Ectodermal cell (in vitro differentiated cells): ENCODE measurements at regions not wholly inside any gene's neighbourhood (a gene's known extent, or its start where the extent isn't known, plus 50 kb on each side); places are given as distances from the start of the nearest gene placed in this dataset.

Source experiments
- H3K27ac ChIP-seq: 2 replicates; pipeline ENCODE4 v1.7.0; 2013; ENCODE audit warnings: mild to moderate bottlenecking, low read depth, low read length; ENCODE audit not compliant: insufficient read depth, poor library complexity, severe bottlenecking
- H3K27me3 ChIP-seq: 2 replicates; pipeline ENCODE4 v1.7.0; 2013; ENCODE audit warnings: mild to moderate bottlenecking, low read length; ENCODE audit not compliant: insufficient read depth, control insufficient read depth, poor library complexity, severe bottlenecking
- H3K36me3 ChIP-seq: one replicate; pipeline ENCODE4 v1.7.0; 2013; ENCODE audit warnings: low read length; ENCODE audit not compliant: control insufficient read depth, insufficient read depth
- H3K4me1 ChIP-seq: one replicate; pipeline ENCODE4 v1.7.0; 2013; ENCODE audit warnings: low read length; ENCODE audit not compliant: control insufficient read depth, insufficient read depth
- H3K4me3 ChIP-seq: 2 replicates; pipeline ENCODE4 v1.7.0; 2013; ENCODE audit warnings: low read depth, low read length, control low read depth; ENCODE audit not compliant: insufficient read depth
- H3K9me3 ChIP-seq: 2 replicates; pipeline ENCODE4 v1.7.0; 2013; ENCODE audit warnings: mild to moderate bottlenecking, low read length, moderate library complexity; ENCODE audit not compliant: control insufficient read depth
- WGBS, 2 experiments: methylation state at CpG; one replicate each; pipeline ENCODE4 v1.1.7; 2013; ENCODE audit warnings: missing lambda C conversion rate in 2 of 2; 5-methylcytosine and 5-hydroxymethylcytosine counted together

- Histone ChIP-seq H3K4me3 (no peak overlapping the region), H3K27me3 (no peaks in the 10 kb centered on the region), H3K36me3 (no peaks in the 10 kb centered on the region), H3K9me3 (no peaks in the 10 kb centered on the region), H3K27ac (no peak overlapping the region), H3K4me1 (no peaks in the 10 kb centered on the region)
These were observed 806.9 kb downstream of the DNAJB9 start for GRCh38 chr7:109376576-109376975.

- WGBS, 2 experiments, result 88 to 95% methylated on average over 2 of the region's 3 CpGs
- no peak overlapping the region for H3K27ac ChIP-seq
- no peak overlapping the region for H3K4me3 ChIP-seq
- H3K36me3 ChIP-seq, result no peaks in the 10 kb centered on the region
- no peaks in the 10 kb centered on the region for H3K4me1 ChIP-seq
- H3K27me3 ChIP-seq, result no peaks in the 10 kb centered on the region
- H3K9me3 ChIP-seq, result no peaks in the 10 kb centered on the region
These were observed 807.6 kb downstream of the DNAJB9 start for GRCh38 chr7:109377076-109377884.

- Histone ChIP-seq H3K4me3 (no peak overlapping the region), H3K27ac (no peak overlapping the region), H3K27me3 (no peaks in the 10 kb centered on the region), H3K4me1 (no peaks in the 10 kb centered on the region), H3K9me3 (no peaks in the 10 kb centered on the region), H3K36me3 (no peaks in the 10 kb centered on the region)
- 96 to 97% methylated on average over 2 of the region's 2 CpGs for WGBS, 2 experiments
These were observed 817.3 kb downstream of the DNAJB9 start for GRCh38 chr7:109386959-109387358.

DNA sequence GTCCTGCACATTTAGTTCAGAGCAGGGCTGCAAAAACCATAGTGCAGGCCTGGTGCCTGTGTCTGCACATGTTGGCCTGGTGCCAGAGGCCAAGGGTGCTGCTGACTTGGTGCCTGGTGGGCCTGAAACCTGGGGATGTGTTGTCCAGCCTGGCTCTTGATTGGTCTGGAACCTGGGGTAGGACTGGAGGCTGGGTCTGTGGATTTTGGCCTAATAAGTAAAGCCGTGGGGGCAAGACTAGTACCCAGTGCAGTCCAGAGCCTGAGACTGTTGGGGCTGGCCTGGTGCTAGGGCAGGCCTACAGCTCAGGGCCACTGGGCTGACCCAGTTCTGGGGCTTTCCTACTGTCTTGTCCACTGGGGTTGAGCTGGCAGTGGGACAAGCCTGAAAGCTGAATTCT, 817.9 kb downstream of the DNAJB9 start:
- 89 to 97% methylated on average over 1 of the region's 1 CpG for WGBS, 2 experiments
- Histone ChIP-seq H3K27me3 (no peaks in the 10 kb centered on the region), H3K4me1 (no peaks in the 10 kb centered on the region), H3K27ac (no peak overlapping the region), H3K4me3 (no peak overlapping the region), H3K36me3 (no peaks in the 10 kb centered on the region), H3K9me3 (no peaks in the 10 kb centered on the region)

- Histone ChIP-seq H3K9me3 (no peaks in the 10 kb centered on the region), H3K36me3 (no peaks in the 10 kb centered on the region), H3K4me1 (no peaks in the 10 kb centered on the region), H3K4me3 (no peak overlapping the region), H3K27me3 (no peaks in the 10 kb centered on the region), H3K27ac (no peak overlapping the region)
- 84 to 92% methylated on average over 2 of the region's 3 CpGs for WGBS, 2 experiments
These were observed 821.6 kb downstream of the DNAJB9 start for GRCh38 chr7:109391240-109391639.

DNA sequence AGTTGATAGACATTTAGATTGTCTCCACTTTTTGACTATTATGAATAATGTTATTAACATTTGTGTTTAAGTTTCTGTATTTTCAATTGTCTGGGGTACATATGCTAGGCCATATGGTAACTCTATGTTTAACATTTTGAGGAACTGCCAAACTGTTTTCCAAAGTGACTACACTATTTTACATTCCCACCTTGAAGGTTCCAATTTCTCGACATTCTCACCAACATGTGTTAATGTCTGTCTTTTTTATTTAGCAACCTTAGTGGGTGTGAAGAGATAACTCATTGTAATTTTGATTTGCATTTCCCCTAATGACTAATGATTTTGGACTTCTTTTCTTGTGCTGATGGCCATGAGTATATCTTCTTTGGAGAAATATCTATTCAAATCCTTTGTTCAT, 832.4 kb downstream of the DNAJB9 start:
- Histone ChIP-seq H3K4me3 (no peak overlapping the region), H3K4me1 (no peaks in the 10 kb centered on the region), H3K27ac (no peak overlapping the region), H3K27me3 (no peaks in the 10 kb centered on the region), H3K9me3 (no peaks in the 10 kb centered on the region), H3K36me3 (no peaks in the 10 kb centered on the region)
- 100% methylated on average over 1 of the region's 1 CpG; no CpG with 5 or more reads in 1 of the 2 experiments for WGBS, 2 experiments

GRCh38 chr7:109407756-109408155, 838.1 kb downstream of the DNAJB9 start:
- no peak overlapping the region for H3K4me3 ChIP-seq
- no peak overlapping the region for H3K27ac ChIP-seq
- 94 to 100% methylated on average over 2 to 3 of the region's 3 CpGs for WGBS, 2 experiments
- H3K4me1 ChIP-seq, result no peaks in the 10 kb centered on the region
- H3K27me3 ChIP-seq, result no peaks in the 10 kb centered on the region
- H3K9me3 ChIP-seq, result no peaks in the 10 kb centered on the region
- no peaks in the 10 kb centered on the region for H3K36me3 ChIP-seq

DNA sequence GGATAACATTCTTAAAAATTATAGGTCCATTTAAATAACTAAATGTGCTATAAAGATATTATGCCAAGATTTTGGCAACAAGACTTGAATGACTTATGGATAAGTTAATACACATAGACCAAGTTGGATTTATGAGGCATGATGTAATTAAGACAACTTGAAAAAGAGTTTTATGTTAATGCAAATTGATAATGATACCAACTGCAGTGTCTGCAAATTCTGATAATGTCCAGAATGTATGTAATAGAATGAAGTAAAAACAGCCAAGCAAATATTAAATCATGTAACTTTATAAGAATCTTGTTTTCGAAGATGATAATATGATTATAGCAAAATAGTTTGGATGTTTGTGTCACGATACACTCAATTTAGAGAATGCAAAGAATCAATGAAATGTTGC, 868.3 kb downstream of the DNAJB9 start:
- WGBS, 2 experiments, result 91 to 97% methylated on average over 2 of the region's 2 CpGs
- Histone ChIP-seq H3K4me3 (no peak overlapping the region), H3K4me1 (no peaks in the 10 kb centered on the region), H3K27ac (no peak overlapping the region), H3K36me3 (no peaks in the 10 kb centered on the region), H3K27me3 (no peaks in the 10 kb centered on the region), H3K9me3 (no peaks in the 10 kb centered on the region)

- H3K4me3 ChIP-seq, result no peak overlapping the region
- no peaks in the 10 kb centered on the region for H3K4me1 ChIP-seq
- H3K27me3 ChIP-seq, result no peaks in the 10 kb centered on the region
- no peaks in the 10 kb centered on the region for H3K36me3 ChIP-seq
- no peaks in the 10 kb centered on the region for H3K9me3 ChIP-seq
- H3K27ac ChIP-seq, result no peak overlapping the region
- 81 to 100% methylated on average over 1 of the region's 1 CpG for WGBS, 2 experiments
These were observed 880.1 kb downstream of the DNAJB9 start for GRCh38 chr7:109449760-109450159.

DNA sequence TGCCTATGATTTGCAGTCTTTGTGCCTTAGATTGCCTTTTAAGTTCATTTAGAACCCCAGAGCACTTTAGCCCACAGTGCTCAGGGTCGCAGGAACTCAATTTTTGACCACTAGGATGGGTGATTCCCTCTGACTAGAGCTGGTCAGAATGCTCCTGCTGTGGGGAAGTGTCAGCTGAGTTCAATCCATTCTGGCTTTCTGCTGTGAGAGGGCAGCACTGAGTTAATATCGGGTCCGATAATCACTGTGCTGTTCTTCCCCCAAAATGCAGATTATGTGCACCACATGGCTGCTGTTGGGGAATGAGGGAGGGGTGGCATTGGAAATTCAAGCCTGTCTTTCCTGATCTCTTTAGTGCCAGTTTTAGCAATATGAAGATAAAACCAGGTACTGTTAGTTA, 886.4 kb downstream of the DNAJB9 start:
- 86 to 89% methylated on average over 3 of the region's 3 CpGs for WGBS, 2 experiments
- Histone ChIP-seq H3K27ac (no peak overlapping the region), H3K27me3 (no peaks in the 10 kb centered on the region), H3K36me3 (no peaks in the 10 kb centered on the region), H3K9me3 (no peaks in the 10 kb centered on the region), H3K4me3 (no peak overlapping the region), H3K4me1 (no peaks in the 10 kb centered on the region)
